ENCODE measurements at regions not wholly inside any gene's neighbourhood (a gene's known extent, or its start where the extent isn't known, plus 50 kb on each side); places are given as distances from the start of the nearest gene placed in this dataset.
A peak's percentile ranks its signal among the peaks of the same experiment; 100 is the strongest.
"Not testable (repeated sequence)": the region's sequence is repeated elsewhere in the genome, so short reads cannot be mapped to it uniquely, and the experiment has no call there.

GRCh38 chr21:32884062-32884461 is 112.5 kb upstream of the PAXBP1 start:
- DNase-seq (ENCODE audit: low spot score): no peak

- DNase-seq (ENCODE audit: low spot score): no peak
Measured at GRCh38 chr21:32886339-32886738, 114.8 kb upstream of the PAXBP1 start.

DNA sequence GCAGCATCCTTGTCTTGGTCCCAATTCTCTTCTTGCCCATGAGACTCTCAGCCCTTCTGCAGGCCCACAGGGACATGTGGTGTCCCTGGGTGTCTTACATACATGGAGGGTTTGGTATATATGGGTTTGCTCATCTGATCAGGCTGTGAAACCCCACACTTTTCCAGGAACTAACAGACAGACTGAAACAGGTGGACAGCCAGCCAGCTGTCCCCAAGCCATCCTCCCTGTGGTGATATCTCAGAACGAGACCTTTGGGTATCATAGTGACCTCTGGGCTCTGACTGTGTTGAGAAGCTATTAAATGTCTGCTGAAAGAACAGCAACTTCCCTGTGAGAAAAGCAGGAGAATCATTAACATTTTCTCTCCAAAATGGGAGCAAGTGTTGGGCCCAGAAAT is 115.5 kb upstream of the PAXBP1 start:
- DNase-seq (ENCODE audit: low spot score): no peak

DNA sequence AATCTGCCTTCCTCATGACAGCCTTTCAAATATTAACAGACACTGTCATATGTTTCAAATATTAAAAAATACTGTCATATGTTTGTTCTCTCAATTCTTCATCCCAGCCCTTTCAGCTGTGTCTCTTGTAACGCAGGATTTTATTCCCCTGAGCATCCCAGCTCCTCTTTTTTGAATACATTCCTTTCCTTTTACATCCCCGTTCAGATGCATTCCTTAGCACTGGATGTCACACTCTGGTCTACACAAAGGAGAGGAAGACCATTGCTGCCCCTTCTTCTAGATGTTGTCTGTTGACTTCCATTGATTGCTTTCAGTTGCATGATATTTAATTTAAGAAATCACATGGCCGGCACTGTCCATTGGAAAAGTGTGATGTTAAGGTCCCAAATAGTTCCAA is 117.4 kb upstream of the PAXBP1 start:
- DNase-seq (ENCODE audit: low spot score): no peak

DNA sequence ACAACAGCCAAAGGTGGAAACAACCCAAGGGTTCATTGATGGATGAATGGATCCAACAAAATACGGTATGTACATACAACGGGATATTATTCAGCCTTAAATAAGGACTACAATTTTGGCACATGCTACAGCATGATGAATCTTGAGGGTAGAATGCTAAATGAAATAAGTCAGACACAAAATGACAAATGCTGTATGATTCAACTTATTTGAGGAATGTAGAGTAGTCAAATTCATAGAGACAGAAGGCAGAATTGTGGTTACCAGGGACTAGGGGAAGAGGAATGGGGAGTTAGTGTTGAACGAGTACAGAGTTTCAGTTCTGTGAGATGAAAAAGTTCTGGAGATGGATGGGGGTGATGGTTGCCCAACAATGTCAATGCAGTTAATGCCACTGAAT is 118.0 kb upstream of the PAXBP1 start:
- DNase-seq (ENCODE audit: low spot score): no peak

DNA sequence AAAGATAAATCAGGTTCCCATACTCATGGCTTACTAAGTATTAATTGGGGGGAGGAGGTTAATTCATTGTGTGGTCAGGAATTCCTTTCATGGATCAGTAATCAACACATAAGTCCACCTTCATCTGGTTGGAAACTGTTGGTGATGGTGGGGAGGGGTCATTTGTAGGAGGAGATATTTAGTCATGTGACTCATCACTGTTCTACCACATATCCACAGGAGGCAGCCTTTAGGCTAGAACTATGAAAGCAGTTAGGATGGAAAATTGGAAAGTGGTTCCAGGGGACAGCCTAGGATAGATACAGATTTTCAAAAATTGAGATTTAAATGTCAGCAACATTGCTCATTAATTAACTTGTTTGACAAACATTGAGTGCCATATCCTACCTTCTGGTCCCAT is 122.8 kb upstream of the PAXBP1 start:
- DNase-seq (ENCODE audit: low spot score): no peak

- DNase-seq (ENCODE audit: low spot score): no peak
Measured at GRCh38 chr21:32900814-32901213, 124.9 kb upstream of the OLIG2 start.

DNA sequence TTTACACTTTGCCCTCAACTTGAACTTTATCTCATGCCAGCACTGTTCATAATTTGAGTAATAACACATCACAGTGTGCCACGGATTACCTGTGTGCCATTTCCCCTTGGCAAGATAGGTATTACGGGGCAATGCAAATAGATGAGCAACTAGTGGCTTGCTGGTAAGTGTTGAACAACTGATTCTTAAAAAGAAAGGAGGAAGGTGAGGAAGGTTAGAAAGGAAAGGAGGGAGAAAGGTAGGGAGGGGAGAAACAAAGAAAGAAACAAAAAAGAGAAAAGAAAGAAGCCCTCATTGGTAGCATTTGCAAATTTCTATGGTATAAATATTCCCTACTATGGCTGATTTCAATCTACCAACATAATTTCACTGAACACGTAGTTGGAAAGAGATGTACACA is 118.2 kb upstream of the OLIG2 start:
- DNase-seq (ENCODE audit: low spot score): no peak

DNA sequence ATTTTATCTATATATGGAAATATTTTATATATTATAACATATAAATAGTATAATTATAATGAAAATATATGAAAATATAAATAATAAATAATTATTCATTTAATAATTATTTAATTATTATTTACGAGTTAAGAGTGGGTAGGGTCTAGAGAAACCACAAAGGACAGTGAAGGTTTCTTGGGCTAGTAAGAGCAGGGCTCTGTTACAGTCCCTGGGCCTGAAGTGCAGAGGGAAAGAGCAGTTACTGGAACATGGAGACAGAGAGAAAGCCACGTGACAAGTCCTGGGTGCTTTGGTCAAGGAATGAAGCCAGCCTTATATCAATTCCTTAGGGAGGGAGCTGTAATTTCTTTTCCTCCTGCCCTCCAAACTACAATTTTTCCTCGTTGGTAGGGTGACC is 117.2 kb upstream of the OLIG2 start:
- no peak for DNase-seq (ENCODE audit: low spot score)

- no peak for DNase-seq (ENCODE audit: low spot score)
Measured at GRCh38 chr21:32909393-32909792, 116.3 kb upstream of the OLIG2 start.

GRCh38 chr21:32914424-32915039 is 111.2 kb upstream of the OLIG2 start:
- DNase-seq (ENCODE audit: low spot score): no peak

DNA sequence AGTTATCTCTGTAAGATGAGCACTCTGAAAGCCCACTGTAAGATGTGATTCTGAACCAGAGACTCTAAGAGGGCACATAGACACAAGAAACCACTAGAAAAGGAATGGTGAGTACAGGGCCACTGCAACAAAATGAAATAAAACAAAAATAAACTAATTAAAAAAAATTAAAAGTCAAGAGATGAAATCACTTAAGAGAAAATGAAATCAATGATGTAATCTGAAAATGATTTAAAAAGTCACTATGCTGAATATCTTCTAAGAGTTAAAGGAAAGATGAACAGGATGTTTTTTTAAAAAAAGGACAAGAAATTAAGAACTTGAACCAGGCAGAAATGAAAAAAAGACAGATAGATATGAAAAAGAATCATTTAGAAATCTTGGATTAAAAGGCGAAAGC is 110.6 kb upstream of the OLIG2 start:
- no peak for DNase-seq (ENCODE audit: low spot score)

DNA sequence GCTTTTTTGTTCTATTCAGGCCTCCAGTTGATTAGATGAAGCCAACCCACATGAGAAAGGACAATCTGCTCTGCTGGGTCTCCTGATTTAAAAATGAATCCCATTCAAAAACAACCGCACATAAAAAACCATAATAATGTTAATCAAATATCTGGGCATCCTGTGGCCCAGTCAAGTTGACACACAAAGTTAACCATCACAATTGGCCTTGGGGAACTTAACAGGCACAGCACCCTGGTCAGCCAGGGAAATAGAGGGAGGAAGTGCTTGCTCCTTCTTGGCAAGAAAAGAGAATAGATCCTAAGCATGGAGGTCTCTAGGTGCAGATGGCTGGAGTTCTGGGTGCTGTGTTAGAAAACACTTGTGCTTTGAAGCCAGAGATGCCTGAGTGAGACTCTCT is 109.6 kb upstream of the OLIG2 start:
- DNase-seq (ENCODE audit: low spot score): no peak

GRCh38 chr21:32916522-32917099 is 109.1 kb upstream of the OLIG2 start:
- no peak for DNase-seq (ENCODE audit: low spot score)

GRCh38 chr21:32917362-32918135 is 108.2 kb upstream of the OLIG2 start:
- DNase-seq (ENCODE audit: low spot score): peak; percentile 61

DNA sequence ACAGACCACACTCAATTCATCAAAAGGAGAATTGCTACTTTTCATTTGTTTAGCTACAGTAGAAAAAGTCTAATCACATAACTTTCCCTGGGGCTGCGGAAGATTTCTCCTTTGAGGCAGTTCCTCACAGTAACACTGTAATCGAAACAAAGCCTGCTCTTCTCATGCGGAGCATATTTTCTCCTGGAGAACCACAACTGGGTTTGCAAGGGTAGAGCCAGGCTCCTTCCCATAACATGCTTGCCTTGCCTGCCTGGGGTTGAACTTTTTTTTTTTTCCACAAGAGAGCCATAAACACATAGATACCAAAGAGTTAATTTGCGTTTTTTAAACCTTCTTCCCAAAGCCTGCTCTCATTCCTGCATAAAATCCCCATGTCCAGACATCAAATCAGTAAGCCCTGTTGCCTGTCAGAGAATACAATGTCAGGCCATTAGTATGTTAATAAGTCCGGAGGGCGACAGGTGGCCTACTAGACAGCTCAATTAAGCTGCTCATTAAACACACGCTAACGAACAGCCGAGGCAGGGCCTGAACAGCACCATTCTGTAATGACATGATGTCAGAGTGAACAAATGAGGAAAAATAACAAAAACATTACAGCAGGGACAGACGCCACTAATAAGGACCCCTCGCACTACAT is 107.1 kb upstream of the OLIG2 start:
- DNase-seq (ENCODE audit: low spot score): no peak

DNA sequence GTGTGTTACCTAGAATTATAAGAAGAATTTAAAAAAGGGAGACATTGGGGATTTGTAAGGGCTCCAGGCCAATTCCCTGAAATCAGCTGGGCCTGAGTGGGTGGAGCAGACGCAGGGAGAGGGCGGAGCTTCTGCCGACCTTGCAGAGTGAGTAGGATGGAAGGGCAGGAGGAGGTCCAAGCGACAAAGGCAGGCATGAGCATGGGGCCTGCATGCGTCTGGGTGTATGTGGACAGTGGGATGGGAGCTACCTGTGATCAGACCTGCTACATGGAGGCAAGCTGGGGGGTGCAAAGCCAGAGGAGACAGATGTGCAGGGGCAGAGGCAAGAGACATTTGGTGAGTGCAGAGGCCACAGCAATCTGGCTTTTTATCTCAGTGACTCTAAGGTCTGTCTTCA is 105.3 kb upstream of the OLIG2 start:
- DNase-seq (ENCODE audit: low spot score): no peak

DNA sequence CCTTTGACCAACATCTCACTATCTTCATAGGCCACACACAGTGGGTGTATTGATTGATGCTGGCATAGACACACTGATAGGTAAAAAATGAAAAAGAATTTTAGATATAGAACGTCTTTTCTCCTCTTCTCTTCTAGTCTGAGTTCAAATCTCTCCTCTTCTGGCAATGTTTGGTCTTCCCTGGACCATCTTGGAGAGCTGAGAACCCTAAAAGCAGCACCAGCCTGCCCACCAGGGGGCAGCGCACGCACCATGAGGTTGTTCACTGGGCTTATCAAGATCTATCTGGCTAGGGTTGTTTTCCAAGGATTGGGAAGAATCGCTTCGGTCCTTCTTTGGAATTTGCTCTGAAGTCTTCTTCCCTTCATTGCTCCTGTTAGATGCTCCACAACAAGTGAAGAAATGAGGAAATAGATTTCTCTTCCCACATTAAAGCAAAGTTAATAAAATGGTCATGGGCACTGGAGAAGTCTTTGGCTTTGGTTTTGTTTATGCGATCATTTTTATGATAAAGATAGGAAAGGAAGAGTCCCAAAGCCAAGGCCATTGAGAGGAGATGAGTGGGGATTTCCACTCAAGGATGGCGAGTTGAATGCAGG is 104.0 kb upstream of the OLIG2 start:
- DNase-seq (ENCODE audit: low spot score): no peak

DNA sequence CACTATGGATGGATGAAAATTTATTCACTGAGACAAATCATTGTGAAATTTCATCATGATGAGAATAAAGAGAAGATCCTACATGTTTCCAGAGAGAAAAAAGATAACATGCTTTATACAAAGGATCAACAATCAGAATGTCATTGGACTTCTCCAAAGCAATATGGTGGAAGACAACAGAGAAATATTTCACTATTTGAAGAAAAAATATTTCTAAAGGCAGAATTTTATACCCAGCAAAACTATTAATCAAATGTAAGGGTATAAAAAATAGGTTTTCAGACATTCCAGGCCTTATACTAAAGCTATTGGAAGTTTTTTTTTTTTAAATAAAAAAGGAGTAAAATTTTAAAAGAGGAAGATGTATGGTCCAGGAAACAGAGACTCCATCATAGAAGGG is 100.6 kb upstream of the OLIG2 start:
- no peak for DNase-seq (ENCODE audit: low spot score)

DNA sequence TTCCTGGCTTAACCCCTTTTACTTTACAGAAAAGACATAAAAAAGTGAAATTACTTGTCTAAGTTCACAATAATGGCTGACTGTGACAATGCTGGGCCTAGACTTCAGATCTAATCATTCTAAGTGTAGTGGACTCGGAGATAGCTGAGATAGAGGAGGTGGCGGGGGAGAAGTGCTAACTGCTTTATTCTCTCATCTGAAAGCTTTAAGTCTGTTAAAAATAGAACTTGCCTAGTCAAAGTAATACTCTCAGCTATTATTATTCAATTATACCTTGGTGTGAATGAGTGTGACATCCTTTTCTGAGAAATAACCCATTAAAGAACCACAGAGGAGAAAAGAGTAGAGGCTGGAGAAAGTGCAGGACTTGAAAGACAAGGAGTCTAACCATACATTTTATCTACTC is 96.1 kb upstream of the OLIG2 start:
- no peak for DNase-seq (ENCODE audit: low spot score)

DNA sequence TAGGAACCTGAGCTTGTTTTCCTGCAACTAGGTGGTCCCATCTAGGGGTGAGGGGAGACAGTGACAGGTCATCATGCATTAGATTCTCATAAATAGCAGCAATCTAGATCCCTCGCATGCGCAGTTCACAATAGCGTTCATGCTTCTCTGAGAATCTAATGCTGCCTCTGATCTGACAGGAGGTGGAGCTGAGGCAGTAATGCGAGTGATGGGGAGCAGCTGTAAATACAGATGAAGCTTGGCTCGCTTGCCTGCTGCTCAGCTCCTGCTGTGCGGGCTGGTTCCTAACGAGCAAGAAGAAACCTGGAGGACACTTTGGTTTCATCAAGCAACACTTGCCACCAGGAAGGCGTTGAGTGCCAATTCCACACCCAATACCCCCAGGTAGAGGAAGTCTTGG is 95.1 kb upstream of the OLIG2 start:
- no peak for DNase-seq (ENCODE audit: low spot score)

DNA sequence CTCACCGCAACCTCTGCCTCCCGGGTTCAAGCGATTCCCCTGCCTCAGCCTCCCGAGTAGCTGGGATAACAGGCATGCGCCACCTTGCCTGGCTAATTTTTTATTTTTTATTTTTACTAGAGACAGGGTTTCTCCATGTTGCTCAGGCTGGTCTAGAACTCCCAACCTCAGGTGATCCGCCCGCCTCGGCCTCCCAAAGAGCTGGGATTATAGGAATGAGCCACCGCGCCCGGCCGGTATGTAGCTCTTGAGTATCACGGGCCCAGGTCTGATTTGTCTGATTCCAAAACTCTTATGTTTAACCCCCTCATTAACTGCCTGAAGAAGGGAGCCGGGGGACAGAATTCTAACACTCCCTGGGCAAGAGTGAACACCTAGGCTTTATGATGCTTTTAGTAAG is 91.7 kb upstream of the OLIG2 start:
- not testable (repeated sequence) for DNase-seq (ENCODE audit: low spot score)

DNA sequence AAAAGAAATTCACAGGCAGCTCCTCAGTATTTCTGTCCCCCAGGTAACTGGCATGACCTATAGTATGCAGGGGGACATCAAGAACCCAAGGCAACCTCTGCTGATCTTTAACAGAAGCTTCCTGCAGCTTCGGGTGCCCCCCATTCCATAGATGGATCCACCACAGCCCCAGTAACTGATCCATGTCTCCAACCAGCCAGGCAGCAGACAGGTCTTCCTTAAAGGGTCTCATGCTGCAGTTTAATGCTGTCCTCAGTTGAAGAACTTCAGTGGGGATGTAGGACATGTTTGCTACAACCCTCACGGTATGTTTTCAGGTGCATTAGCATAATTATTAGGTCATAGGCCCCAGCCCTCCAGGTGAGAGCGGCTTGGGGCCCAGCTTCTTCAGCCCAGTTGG is 90.9 kb upstream of the OLIG2 start:
- no peak for DNase-seq (ENCODE audit: low spot score)

Data from ureter (tissue), 1 donor.